ENCODE measurements at regions not wholly inside any gene's neighbourhood (a gene's known extent, or its start where the extent isn't known, plus 50 kb on each side); places are given as distances from the start of the nearest gene placed in this dataset.
A peak's percentile ranks its signal among the peaks of the same experiment; 100 is the strongest.
"Not testable (repeated sequence)": the region's sequence is repeated elsewhere in the genome, so short reads cannot be mapped to it uniquely, and the experiment has no call there.

GRCh38 chr10:33489501-33490176, 155.2 kb upstream of the NRP1 start:
- peak; percentile 72 for DNase-seq

- no peak for DNase-seq
Observed at GRCh38 chr10:33487014-33487776, 152.7 kb upstream of the NRP1 start.

GRCh38 chr10:33485276-33485675, 150.8 kb upstream of the NRP1 start:
- DNase-seq = no peak

- peak; percentile 90 for DNase-seq
Observed at GRCh38 chr10:33484787-33485186, 150.3 kb upstream of the NRP1 start.

DNA sequence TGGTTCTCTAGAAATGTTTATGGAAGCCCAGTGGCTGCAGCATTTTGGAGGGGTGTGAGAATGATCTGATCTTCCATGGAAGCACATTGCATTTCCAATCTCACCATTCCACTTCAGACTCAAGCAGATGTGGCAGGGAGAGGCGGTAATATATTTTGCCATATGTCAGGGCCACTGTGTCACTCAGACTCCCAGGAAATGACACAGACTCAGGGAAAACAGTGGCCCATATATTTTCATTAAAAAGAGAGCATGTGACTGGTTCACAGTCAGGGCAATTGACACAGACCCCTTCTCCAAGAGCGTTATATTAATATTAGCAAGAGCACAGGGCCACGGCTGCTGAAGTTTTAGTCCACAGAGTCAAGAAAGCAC, 149.3 kb upstream of the NRP1 start:
- DNase-seq = no peak

DNA sequence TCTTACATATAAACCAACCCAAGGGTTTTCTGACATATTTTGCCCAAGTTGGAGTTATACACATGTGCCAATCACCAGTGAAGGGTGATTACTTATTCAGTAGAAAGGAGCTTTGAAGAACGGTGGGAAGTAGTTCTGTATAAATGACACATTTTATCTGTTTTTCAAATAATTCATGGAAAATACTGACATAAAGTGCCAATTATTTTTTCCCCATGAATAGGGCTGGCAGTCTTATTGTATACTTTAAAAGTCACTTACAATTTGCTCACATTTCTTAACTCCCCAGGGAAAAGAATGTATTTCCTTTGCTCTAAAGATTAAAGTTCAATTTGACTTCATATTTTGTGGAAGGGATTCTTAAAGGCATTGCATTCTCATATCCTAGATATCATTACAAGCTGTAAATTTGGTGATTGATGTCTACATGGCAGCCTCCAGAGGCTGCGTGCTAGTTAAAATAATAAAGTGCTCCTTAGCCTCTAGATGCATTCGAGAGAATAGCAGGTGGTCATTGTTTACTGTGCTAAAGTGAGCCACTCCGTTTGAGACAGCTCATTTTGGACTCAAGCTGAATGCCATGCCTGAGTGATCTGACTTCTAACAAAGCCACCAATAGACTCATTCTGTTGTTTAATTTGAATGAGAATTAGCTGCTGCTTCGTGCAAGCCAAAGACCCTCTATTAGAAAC, 148.8 kb upstream of the NRP1 start:
- no peak for DNase-seq

DNA sequence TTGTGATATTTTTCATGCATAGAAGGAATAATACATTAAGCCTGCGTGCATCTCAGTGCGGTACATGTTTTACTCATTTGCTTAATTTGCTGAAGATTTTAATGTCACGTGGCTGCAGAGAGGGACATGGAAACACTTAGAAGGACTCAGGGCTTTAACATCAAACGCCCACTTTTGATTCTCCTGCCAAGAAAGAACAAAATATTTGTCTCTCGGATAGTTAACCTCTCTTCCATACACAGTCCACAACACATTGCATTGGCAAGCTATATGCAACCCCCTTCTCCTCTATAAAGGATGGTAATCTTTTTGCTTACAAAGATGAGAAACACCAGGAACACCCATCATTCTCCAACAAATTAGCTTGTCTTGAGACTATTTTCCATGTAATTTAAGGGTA, 148.0 kb upstream of the NRP1 start:
- no peak for DNase-seq

DNA sequence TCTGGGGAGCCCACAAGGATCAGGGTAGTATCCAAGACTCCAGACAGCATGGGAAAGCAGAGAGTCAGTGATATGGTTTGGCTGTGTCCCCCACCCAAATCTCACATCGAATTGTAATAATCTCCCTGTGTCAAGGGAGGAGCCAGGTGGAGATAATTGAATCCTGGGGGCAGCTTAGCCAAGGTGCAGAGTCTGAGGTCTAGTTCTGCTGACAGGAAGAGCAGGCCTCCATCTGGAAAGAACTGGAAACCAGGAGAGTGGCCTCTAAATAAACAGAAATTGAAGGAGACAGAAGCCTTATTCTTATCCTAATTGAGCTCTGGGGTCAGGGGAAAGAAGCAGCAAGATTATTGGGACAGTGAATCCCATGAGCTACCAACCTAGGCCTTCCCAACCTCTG, 146.7 kb upstream of the NRP1 start:
- no peak for DNase-seq

DNA sequence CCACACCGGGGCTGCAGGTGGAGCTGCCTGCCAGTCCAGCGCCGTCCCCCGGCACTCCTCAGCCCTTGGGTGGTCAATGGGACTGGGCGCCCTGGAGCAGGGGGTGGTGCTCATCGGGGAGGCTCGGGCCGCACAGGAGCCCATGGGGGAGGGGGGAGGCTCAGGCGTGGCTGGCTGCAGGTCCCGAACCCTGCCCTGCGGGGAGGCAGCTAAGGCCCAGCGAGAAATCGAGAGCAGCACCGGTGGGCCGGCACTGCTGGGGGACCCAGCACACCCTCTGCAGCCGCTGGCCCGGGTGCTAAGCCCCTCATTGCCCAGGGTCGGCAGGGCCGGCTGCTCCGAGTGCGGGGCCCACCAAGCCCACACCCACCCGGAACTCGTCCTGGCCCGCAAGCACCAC, 145.9 kb upstream of the NRP1 start:
- not testable (repeated sequence) for DNase-seq

DNA sequence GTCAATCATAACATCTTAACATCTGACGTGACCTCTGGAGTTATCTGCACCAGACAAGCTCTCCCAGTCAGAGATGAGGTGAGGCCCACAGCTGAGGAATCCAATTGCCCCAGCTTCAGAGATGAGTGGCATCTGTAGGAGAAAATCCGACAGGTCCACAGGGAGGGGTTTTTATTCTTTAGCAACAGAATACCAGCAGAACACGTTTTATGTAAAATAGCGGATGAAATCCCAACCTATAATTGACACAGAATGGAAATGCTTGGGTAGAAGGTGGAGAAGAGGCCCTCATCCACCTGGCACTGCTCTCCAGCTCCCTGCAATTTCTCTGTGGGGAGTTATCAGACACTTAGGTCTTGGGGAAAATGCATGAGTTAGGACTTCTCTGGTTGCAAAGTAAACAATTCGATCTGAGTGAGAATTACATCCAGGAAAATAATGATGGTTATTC, 144.2 kb upstream of the NRP1 start:
- no peak for DNase-seq

GRCh38 chr10:33478089-33478674, 143.7 kb upstream of the NRP1 start:
- no peak for DNase-seq

- DNase-seq = no peak
Observed at GRCh38 chr10:33477291-33478088, 143.0 kb upstream of the NRP1 start.

DNA sequence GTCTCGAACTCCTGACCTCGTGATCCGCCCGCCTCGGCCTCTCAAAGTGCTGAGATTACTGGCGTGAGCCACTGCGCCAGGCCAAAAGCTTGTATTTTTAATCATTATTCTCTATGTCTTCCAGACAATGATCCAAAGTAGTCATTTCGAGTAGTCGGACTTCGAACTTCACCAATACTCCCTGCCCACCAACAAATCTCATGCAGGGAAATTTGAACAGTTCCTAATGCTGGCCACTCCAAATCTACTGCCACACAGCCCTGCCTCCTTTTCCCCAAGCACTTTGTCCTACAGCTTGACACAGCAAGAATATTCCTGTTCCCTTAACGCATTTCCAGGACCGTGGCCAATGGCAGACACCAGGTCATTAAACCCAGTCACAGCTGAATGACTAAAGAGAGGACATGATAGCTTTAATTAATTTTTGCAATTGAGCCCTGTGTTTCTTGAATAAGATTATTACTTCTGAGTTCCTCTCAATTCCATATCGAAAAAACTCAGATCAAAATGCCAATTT, 142.3 kb upstream of the NRP1 start:
- no peak for DNase-seq

- no peak for DNase-seq
Observed at GRCh38 chr10:33473688-33474087, 139.2 kb upstream of the NRP1 start.

- not testable (repeated sequence) for DNase-seq
Observed at GRCh38 chr10:33468006-33468405, 133.5 kb upstream of the NRP1 start.

GRCh38 chr10:33465747-33466146, 131.3 kb upstream of the NRP1 start:
- DNase-seq = no peak

GRCh38 chr10:33463011-33463410, 128.5 kb upstream of the NRP1 start:
- no peak for DNase-seq

DNA sequence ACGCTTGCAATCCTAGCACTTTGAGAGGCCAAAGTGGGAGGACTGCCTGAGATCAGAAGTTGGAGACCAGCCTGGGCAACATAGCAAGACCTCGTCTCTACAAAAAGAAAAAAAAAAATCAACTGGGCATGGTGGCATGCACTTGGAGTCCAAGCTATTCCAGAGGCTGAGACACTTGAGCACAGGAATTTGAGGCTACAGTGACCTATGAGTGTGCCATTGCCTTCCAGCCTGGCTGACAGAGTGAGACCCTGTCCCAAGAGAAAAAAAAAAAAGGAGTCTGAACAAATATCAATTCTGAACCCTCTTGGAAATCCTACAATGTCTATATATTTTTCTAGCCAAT, 126.8 kb upstream of the NRP1 start:
- no peak for DNase-seq

DNA sequence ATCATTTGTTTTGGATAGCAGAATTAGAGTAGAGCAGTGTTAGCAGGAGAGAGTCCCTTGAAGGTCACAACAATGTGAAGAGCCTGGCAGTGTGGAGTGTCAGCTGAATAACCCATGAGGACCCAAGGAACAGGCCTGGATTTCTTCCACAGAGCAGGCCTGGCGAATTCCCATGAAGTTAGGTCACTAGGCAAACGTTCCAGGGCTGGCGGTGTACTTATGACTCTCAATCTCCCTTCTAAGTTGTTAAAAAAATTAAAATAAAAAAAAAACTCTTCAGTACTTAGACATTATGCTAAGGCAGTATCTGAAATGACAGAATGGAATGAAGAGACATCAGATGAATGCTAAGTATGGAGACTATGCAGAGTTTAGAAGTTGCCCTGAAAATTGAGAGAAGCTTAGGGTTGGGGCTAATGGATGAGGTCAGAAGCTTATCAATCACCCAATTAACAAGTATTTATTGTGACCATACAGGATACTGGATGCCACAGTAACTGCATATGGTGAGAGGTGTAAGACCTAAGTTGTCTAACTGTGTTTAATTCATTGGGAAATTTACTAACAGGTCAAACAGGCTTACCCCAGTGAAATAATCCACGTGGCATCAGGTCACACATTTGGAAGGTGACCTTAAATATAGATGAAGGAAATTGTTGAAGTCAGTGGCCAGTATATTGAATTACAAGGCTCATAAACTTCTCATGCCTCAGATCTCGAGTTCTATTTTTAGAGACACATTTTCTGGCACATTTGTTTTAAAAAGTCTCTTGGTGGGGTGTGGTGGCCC, 126.2 kb upstream of the NRP1 start:
- peak; percentile 81 for DNase-seq

- DNase-seq = peak; percentile 67
Observed at GRCh38 chr10:33459602-33460001, 125.1 kb upstream of the NRP1 start.

DNA sequence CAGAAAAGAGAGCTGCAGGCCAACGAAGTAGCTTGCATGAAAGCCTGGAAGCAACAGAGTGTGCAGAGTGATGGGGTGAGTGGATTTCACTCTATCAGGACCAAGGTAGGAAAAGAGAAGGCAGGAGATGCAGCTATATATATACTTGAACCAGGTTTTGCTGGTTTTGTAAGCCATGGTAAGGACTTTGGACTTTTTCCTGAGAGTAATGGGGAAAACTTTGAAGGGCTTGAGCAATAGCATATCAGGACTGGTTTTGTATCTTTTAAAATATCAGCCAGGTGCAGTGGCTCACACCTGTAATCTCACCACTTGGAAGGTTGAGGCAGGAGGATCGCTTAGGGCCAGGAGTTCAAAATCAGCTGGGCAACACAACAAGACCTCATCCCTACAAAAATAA, 120.6 kb upstream of the NRP1 start:
- no peak for DNase-seq

DNA sequence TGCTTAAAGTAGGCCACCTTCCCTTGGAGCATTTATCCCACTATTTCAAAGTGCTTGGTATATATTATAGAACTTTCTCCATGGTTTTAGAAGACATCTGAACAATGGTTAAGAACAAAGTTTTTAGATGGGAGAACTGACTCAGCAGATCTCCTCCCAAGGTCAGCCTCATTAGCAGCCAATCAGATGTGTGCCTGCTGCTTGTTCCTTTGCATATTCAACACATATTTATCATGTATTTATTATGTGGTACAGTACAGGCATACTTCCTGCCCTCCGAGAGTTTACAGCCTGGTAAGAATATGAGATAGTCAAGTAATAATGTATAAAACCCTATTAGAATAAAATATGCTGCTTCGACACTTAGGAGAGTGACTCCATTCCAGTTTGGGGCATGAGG, 120.1 kb upstream of the NRP1 start:
- DNase-seq = no peak
